ENCODE measurements at regions not wholly inside any gene's neighbourhood (a gene's known extent, or its start where the extent isn't known, plus 50 kb on each side); places are given as distances from the start of the nearest gene placed in this dataset.

DNA sequence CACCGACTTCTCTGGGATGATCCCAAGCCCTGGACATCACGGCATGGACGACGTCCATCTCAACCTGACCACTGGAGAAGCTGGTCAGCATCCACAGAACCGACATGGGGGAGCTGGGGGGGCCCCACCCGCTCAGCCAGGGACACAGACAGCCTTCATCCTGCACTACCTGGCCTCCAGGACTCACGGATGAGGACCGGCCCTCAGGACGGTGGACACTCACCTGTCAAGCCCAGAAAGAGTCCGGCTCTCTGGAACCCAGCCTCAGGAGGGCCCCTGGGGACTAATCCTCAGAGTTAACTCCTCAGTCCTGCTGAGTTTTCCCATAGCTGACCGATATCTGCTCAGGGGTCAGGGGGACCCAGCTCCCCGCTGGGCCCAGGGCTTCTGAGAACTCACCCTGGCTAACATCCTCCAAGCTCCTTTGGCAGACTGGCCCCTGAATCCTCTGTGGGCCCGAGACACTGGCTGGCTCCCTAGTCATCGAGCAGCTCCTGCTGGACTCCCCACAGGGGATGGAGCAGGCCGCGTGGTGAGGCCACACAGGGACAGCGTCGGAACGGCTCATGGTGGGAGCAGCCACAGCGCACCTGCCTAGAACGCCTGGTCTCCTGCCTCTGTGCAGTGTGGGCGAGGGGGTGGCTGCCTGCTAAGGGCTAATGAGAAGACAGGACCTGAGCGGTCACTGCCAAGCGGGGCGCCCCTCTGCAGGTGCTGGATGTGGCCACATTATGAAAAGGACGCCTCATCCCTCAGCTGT, 649.2 kb downstream of the BRD1 start:
- no peaks in the 10 kb centered on the region for H3K27me3 ChIP-seq (replicated peaks; ENCODE audit: control insufficient read depth, insufficient read depth, low read length)
- TF ChIP-seq, protein P1, sequence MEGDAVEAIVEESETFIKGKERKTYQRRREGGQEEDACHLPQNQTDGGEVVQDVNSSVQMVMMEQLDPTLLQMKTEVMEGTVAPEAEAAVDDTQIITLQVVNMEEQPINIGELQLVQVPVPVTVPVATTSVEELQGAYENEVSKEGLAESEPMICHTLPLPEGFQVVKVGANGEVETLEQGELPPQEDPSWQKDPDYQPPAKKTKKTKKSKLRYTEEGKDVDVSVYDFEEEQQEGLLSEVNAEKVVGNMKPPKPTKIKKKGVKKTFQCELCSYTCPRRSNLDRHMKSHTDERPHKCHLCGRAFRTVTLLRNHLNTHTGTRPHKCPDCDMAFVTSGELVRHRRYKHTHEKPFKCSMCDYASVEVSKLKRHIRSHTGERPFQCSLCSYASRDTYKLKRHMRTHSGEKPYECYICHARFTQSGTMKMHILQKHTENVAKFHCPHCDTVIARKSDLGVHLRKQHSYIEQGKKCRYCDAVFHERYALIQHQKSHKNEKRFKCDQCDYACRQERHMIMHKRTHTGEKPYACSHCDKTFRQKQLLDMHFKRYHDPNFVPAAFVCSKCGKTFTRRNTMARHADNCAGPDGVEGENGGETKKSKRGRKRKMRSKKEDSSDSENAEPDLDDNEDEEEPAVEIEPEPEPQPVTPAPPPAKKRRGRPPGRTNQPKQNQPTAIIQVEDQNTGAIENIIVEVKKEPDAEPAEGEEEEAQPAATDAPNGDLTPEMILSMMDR (IDR thresholded peaks at IDR 0.05; ENCODE audit: insufficient read depth, low read length, poor library complexity, severe bottlenecking), result no peak
- no peak for DNase-seq (ENCODE audit: extremely low read depth, insufficient read length)
- no peaks in the 10 kb centered on the region for H3K36me3 ChIP-seq (ENCODE audit: control insufficient read depth, insufficient read depth, low read length)
- H3K4me3 ChIP-seq (replicated peaks; ENCODE audit: low read depth, low read length), result no peak overlapping the region

DNA sequence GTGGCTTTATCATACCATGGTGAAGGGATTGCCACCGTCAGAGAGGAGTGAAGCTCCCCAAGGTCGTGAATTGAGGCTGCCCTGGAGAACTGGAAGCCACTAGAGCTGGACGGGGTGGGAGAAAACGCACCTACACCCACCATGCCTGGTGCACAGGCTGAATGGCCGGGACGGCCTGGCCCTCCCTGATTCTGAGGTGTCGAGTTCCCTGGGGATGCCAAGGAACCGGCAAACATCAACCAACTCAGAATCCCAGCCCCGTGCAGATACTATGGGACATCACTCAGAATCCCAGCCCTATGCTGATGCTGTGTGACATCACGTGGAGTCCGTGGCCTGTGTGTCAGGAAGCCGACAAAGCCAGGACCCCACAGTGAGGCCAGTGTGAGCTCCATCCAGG, 650.0 kb downstream of the BRD1 start:
- no peaks in the 10 kb centered on the region for H3K36me3 ChIP-seq (ENCODE audit: control insufficient read depth, insufficient read depth, low read length)
- no peak for DNase-seq (ENCODE audit: extremely low read depth, insufficient read length)
- no peaks in the 10 kb centered on the region for H3K27me3 ChIP-seq (replicated peaks; ENCODE audit: control insufficient read depth, insufficient read depth, low read length)
- no peak overlapping the region for H3K4me3 ChIP-seq (replicated peaks; ENCODE audit: low read depth, low read length)
- TF ChIP-seq, protein P1 (IDR thresholded peaks at IDR 0.05; ENCODE audit: insufficient read depth, low read length, poor library complexity, severe bottlenecking), result no peak

DNA sequence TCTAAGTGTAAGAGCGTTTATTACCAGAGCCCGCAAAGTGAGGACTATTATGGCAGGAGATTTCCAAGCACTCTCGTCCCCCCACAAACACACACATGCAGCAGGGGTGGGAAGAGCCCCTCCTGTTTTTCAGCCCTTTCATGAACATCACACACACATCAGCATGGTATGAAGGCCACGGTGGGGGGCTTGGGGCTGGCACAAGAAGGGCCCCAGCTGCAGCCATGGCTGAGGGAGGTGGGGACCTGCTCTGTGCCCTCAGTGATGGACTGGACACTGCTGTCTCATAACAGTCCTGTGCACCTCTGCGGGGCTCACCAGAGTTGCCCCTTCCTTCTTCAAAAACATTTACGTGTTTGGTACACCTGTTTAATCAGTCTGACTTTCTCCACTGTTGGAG, 650.7 kb downstream of the BRD1 start:
- H3K4me3 ChIP-seq (replicated peaks; ENCODE audit: low read depth, low read length), result no peak overlapping the region
- no peaks in the 10 kb centered on the region for H3K36me3 ChIP-seq (ENCODE audit: control insufficient read depth, insufficient read depth, low read length)
- no peak for DNase-seq (ENCODE audit: extremely low read depth, insufficient read length)
- H3K27me3 ChIP-seq (replicated peaks; ENCODE audit: control insufficient read depth, insufficient read depth, low read length), result no peaks in the 10 kb centered on the region
- TF ChIP-seq, protein P1 (IDR thresholded peaks at IDR 0.05; ENCODE audit: insufficient read depth, low read length, poor library complexity, severe bottlenecking), result no peak

DNA sequence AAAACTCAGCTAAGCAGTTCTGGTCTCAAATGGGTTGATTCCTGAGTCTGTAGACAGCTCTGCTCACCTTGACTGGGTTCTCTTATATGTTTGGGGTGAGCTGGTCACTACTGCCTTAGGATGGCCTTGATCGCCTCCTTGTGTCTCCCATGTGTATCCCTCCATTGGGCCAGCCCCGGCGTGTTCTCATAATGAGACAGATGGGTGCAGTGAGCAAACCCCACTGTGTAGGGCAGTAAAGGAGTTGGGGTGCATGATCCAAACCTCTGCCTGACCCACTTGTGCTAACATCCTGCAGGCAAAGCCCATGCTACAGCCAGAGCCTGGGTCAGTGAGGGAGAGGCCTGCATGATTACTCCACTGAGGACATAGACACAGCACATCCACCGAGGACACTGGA, 657.6 kb downstream of the BRD1 start:
- TF ChIP-seq, protein P1 (IDR thresholded peaks at IDR 0.05; ENCODE audit: insufficient read depth, low read length, poor library complexity, severe bottlenecking), result no peak
- Histone ChIP-seq H3K27me3 (replicated peaks; ENCODE audit: control insufficient read depth, insufficient read depth, low read length) (no peaks in the 10 kb centered on the region), H3K36me3 (ENCODE audit: control insufficient read depth, insufficient read depth, low read length) (no peaks in the 10 kb centered on the region), H3K4me3 (replicated peaks; ENCODE audit: low read depth, low read length) (no peak overlapping the region)
- DNase-seq (ENCODE audit: extremely low read depth, insufficient read length), result no peak

DNA sequence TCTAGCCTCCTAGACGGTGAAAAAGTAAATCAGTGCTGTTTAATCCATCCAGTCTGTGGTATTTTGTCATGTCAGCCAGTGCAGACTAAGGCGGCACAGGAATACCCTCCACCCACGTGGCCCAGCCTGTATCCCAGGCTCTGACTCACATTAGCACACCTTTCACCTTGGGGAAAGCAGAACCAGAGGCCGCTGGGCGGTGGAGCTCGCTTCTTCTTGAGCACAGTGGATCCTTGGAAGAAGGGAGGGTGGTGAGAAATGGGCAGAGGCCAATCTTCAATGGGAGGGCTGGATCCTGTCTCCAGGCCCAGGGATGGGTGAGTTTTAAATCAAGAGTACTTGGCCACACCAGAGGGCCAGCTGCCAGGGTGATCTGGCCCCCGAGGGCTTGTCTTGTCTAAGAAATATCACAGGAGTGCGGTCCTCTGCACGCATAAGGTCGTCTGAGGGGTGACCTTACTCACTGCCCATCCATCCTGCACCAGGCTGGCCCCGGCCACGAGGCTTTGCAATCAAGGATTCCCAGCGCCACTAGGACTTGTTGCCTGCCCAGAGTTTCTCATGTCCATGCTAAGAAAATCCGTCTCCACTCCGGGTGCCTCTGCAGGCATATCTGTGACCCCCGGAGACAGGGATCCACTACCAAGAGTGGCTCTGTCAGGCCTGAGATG, 658.5 kb downstream of the BRD1 start:
- TF ChIP-seq, protein P1 (IDR thresholded peaks at IDR 0.05; ENCODE audit: insufficient read depth, low read length, poor library complexity, severe bottlenecking), result no peak
- DNase-seq (ENCODE audit: extremely low read depth, insufficient read length), result no peak
- Histone ChIP-seq H3K27me3 (replicated peaks; ENCODE audit: control insufficient read depth, insufficient read depth, low read length) (no peaks in the 10 kb centered on the region), H3K36me3 (ENCODE audit: control insufficient read depth, insufficient read depth, low read length) (no peaks in the 10 kb centered on the region), H3K4me3 (replicated peaks; ENCODE audit: low read depth, low read length) (no peak overlapping the region)
